PC-9 (cell line): ENCODE measurements at regions not wholly inside any gene's neighbourhood (a gene's known extent, or its start where the extent isn't known, plus 50 kb on each side); places are given as distances from the start of the nearest gene placed in this dataset.

Source experiments
- BruUV-seq: library from RNA; stranded (reverse); fragments of 400-500 nt; replicated peaks from 2 replicates; lab custom pipeline; 2021; lab: Mats Ljungman, UMichigan
- CTCF ChIA-PET: fragments of 300-600 bp; sonication (Branson Sonifier 250); formaldehyde crosslinking; loops from one replicate; lab custom pipeline; 2022; ENCODE audit warnings: antibody characterized with exemption; lab: Charles Lee
- POLR2A ChIA-PET: fragments of 300-600 bp; sonication (Branson Sonifier 250); formaldehyde crosslinking; loops from one replicate; lab custom pipeline; 2022; ENCODE audit warnings: antibody characterized with exemption; ENCODE audit not compliant: unreplicated experiment; lab: Charles Lee
- DNase-seq, 2 experiments: peaks; one replicate each; pipeline versions ENCODE4 v3.0.0 to v3.0.0-alpha.2; 2015 to 2022; ENCODE audit warnings: mixed read lengths in 1 of 2
- H2AFZ ChIP-seq: fragments of 200-600 bp; sonication (generic); 2 replicates; pipeline ENCODE4 v1.8.1; 2017; ENCODE audit warnings: antibody characterized with exemption
- H3F3A ChIP-seq: fragments of 200-600 bp; sonication (generic); 2 replicates; pipeline ENCODE4 v1.8.1; 2017; ENCODE audit warnings: antibody characterized with exemption, mild to moderate bottlenecking, low read depth; ENCODE audit not compliant: insufficient read depth
- H3K27ac ChIP-seq: fragments of 200-600 bp; sonication (generic); 2 replicates; pipeline ENCODE4 v1.6.1; 2016; ENCODE audit warnings: mixed run types
- H3K27me3 ChIP-seq: fragments of 200-600 bp; sonication (generic); 2 replicates; pipeline ENCODE4 v1.6.1; 2016; ENCODE audit warnings: low read depth, mixed run types; ENCODE audit not compliant: insufficient read depth
- H3K36me3 ChIP-seq: fragments of 200-600 bp; sonication (generic); 2 replicates; pipeline ENCODE4 v1.6.1; 2016; ENCODE audit warnings: low read depth, mixed run types
- H3K4me1 ChIP-seq: fragments of 200-600 bp; sonication (generic); replicated peaks from 2 replicates; pipeline ENCODE4 v1.6.1; 2016; ENCODE audit warnings: mixed run types; ENCODE audit not compliant: insufficient read depth
- H3K4me2 ChIP-seq: fragments of 200-600 bp; sonication (generic); 2 replicates; pipeline ENCODE4 v1.6.1; 2017; ENCODE audit warnings: mixed run types
- H3K4me3 ChIP-seq: fragments of 200-600 bp; sonication (generic); 2 replicates; pipeline ENCODE4 v1.6.1; 2016; ENCODE audit warnings: mixed run types
- H3K79me2 ChIP-seq: fragments of 200-600 bp; sonication (generic); 2 replicates; pipeline ENCODE4 v1.6.1; 2017; ENCODE audit warnings: low read depth, mixed run types
- H3K9me2 ChIP-seq: fragments of 200-600 bp; sonication (generic); 2 replicates; pipeline ENCODE4 v1.8.1; 2017; ENCODE audit warnings: mild to moderate bottlenecking; ENCODE audit not compliant: insufficient read depth
- H3K9me3 ChIP-seq: fragments of 200-600 bp; sonication (generic); 2 replicates; pipeline ENCODE4 v1.8.1; 2016; ENCODE audit warnings: low read depth; ENCODE audit not compliant: insufficient read depth
- H4K20me1 ChIP-seq: fragments of 200-600 bp; sonication (generic); 2 replicates; pipeline ENCODE4 v1.8.1; 2017; ENCODE audit not compliant: insufficient read depth
- EZH2 ChIP-seq: fragments of 200-600 bp; sonication (generic); IDR thresholded peaks from 2 replicates; pipeline ENCODE4 v1.8.0; 2017; ENCODE audit warnings: antibody characterized with exemption, low read depth
- intact Hi-C: fragments of 100-400 bp; cut with micrococcal nuclease; formaldehyde crosslinking; loops from one replicate; pipeline ENCODE4 v1.10.0; 2022; ENCODE audit not compliant: unreplicated experiment
- TF ChIP-seq, protein P1 (sequence below): fragments of 200-600 bp; sonication (generic); conservative IDR thresholded peaks from 2 replicates; pipeline ENCODE4 v1.6.1; 2017; ENCODE audit warnings: mixed run types, antibody characterized with exemption, mild to moderate bottlenecking, moderate library complexity

DNA sequence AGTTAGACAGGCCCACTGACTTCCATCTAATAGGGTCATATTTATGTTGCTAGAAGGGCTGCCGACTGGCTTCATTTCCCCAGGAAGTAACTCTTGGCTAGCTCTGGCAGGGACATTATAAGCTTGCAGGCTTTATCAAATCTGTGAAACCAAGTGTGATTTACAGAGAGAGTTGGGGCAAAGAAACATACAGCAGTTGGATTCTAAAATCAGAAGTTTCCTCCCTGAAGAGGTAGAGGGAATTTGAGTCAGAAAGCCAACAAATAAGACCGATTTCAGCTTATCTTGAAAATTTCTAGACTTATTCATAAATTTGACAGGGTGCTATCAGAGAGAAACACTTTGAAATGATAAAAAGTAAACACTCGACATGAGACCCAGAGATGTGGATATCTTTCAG is 407.8 kb downstream of the OLFM4 start:
- no peak overlapping the region for H3K4me2 ChIP-seq
- H3K4me1 ChIP-seq = no peaks in the 10 kb centered on the region
- no peaks in the 10 kb centered on the region for H3K9me2 ChIP-seq
- no peaks in the 10 kb centered on the region for H3K79me2 ChIP-seq
- H3K4me3 ChIP-seq = no peak overlapping the region
- no peak overlapping the region for H3K27ac ChIP-seq
- intact Hi-C loops = no loop called here
- H3K27me3 ChIP-seq = no peaks in the 10 kb centered on the region
- ChIA-PET CTCF (no interaction called here), POLR2A (no interaction called here)
- no peak overlapping the region for H2AFZ ChIP-seq
- BruUV-seq = no TSS peak
- TF ChIP-seq EZH2 = no peak
- TF ChIP-seq, protein P1, sequence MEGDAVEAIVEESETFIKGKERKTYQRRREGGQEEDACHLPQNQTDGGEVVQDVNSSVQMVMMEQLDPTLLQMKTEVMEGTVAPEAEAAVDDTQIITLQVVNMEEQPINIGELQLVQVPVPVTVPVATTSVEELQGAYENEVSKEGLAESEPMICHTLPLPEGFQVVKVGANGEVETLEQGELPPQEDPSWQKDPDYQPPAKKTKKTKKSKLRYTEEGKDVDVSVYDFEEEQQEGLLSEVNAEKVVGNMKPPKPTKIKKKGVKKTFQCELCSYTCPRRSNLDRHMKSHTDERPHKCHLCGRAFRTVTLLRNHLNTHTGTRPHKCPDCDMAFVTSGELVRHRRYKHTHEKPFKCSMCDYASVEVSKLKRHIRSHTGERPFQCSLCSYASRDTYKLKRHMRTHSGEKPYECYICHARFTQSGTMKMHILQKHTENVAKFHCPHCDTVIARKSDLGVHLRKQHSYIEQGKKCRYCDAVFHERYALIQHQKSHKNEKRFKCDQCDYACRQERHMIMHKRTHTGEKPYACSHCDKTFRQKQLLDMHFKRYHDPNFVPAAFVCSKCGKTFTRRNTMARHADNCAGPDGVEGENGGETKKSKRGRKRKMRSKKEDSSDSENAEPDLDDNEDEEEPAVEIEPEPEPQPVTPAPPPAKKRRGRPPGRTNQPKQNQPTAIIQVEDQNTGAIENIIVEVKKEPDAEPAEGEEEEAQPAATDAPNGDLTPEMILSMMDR = no peak
- DNase-seq = no peak
- no peaks in the 10 kb centered on the region for H3K9me3 ChIP-seq
- no peaks in the 10 kb centered on the region for H4K20me1 ChIP-seq
- no peaks in the 10 kb centered on the region for H3F3A ChIP-seq
- H3K36me3 ChIP-seq = no peaks in the 10 kb centered on the region

DNA sequence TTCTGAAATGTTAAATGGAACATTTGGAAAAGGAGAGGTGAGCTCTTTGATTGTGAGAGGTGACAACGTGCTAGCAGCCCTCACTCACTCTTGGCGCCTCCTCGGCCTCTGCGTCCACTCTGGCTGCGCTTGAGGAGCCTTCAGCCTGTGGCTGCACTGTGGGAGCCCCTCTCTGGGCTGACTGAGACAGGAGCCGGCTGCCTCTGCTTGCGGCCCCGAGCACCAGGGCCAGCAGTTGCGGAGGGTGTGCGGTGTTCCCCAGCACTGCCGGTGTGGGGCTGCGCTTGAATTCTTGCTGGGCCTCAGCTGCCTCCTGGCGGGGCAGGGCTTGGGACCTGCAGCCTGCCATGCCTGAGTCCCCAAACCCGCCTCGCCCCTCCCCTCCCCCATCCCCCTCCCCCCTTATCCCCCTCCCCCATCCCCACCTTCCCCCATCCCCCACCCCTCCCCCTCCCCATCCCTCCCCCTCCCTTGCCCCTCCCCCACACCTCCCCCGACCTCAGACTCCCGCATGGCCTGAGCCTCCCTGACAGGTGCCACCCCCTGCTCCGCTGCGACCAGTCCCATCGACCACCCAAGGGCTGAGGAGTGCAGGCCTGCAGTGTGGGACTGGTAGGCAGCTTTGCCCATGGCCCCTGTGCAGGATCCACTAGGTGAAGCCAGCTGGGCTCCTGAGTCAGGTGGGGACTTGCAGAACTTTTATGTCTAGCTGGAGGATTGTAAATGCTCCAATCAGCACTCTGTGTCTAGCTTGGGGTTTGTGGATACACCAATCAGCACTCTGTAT is 411.0 kb downstream of the OLFM4 start:
- ChIA-PET POLR2A (no interaction called here), CTCF (no interaction called here)
- no peak overlapping the region for H3K27ac ChIP-seq
- H3K9me2 ChIP-seq = no peaks in the 10 kb centered on the region
- no peaks in the 10 kb centered on the region for H4K20me1 ChIP-seq
- no peaks in the 10 kb centered on the region for H3F3A ChIP-seq
- H3K79me2 ChIP-seq = no peaks in the 10 kb centered on the region
- TF ChIP-seq EZH2 = no peak
- TF ChIP-seq, protein P1 = no peak
- no peak overlapping the region for H2AFZ ChIP-seq
- H3K9me3 ChIP-seq = no peaks in the 10 kb centered on the region
- H3K36me3 ChIP-seq = no peaks in the 10 kb centered on the region
- no peak for DNase-seq
- intact Hi-C loops = no loop called here
- no peaks in the 10 kb centered on the region for H3K27me3 ChIP-seq
- no peak overlapping the region for H3K4me2 ChIP-seq
- no peak overlapping the region for H3K4me3 ChIP-seq
- no TSS peak for BruUV-seq
- no peaks in the 10 kb centered on the region for H3K4me1 ChIP-seq

GRCh38 chr13:53442979-53443378 is 414.4 kb downstream of the OLFM4 start:
- TF ChIP-seq EZH2 = no peak
- TF ChIP-seq, protein P1 = no peak
- Histone ChIP-seq H3K9me3 (no peaks in the 10 kb centered on the region), H3F3A (no peaks in the 10 kb centered on the region), H3K27ac (no peak overlapping the region), H3K4me3 (no peak overlapping the region), H3K4me2 (no peak overlapping the region), H3K36me3 (no peaks in the 10 kb centered on the region), H3K79me2 (no peaks in the 10 kb centered on the region), H2AFZ (no peak overlapping the region), H3K4me1 (no peaks in the 10 kb centered on the region), H3K27me3 (no peaks in the 10 kb centered on the region), H4K20me1 (no peaks in the 10 kb centered on the region), H3K9me2 (no peaks in the 10 kb centered on the region)
- no TSS peak for BruUV-seq
- ChIA-PET CTCF (no interaction called here), POLR2A (no interaction called here)
- no peak for DNase-seq
- intact Hi-C loops = no loop called here
